GM12891 (cell line): ENCODE measurements at regions not wholly inside any gene's neighbourhood (a gene's known extent, or its start where the extent isn't known, plus 50 kb on each side); places are given as distances from the start of the nearest gene placed in this dataset.

ENCODE experiments used
- DNase-seq: peaks from one replicate; pipeline ENCODE4 v3.0.0; 2011; ENCODE audit warnings: low spot score; ENCODE audit not compliant: insufficient read length
- FAIRE-seq: peaks from 2 replicates; lab custom pipeline; 2011; peaks lifted over from hg19 to GRCh38; lab: Jason Lieb, UNC
- PAX5 ChIP-seq: IDR thresholded peaks from 2 replicates; pipeline ENCODE4 v1.6.1; 2011; ENCODE audit warnings: low read length, moderate library complexity, mild to moderate bottlenecking; ENCODE audit not compliant: insufficient read depth, severe bottlenecking
- POLR2A ChIP-seq: IDR thresholded peaks from 2 replicates; pipeline ENCODE4 v1.6.1; 2011; ENCODE audit warnings: low read depth, low read length, control low read depth
- POLR2AphosphoS5 ChIP-seq: IDR thresholded peaks from 2 replicates; pipeline ENCODE4 v1.6.1; 2011; ENCODE audit warnings: low read depth, low read length, control low read depth
- POU2F2 ChIP-seq: IDR thresholded peaks from 2 replicates; pipeline ENCODE4 v1.6.1; 2011; ENCODE audit warnings: low read depth, mild to moderate bottlenecking, control low read depth, low read length, moderate library complexity
- SPI1 ChIP-seq: IDR thresholded peaks from 2 replicates; pipeline ENCODE4 v1.6.1; 2011; ENCODE audit warnings: low read depth, low read length, control low read depth
- TAF1 ChIP-seq: IDR thresholded peaks from 2 replicates; pipeline ENCODE4 v1.6.1; 2011; ENCODE audit warnings: low read depth, low read length, control low read depth

DNA sequence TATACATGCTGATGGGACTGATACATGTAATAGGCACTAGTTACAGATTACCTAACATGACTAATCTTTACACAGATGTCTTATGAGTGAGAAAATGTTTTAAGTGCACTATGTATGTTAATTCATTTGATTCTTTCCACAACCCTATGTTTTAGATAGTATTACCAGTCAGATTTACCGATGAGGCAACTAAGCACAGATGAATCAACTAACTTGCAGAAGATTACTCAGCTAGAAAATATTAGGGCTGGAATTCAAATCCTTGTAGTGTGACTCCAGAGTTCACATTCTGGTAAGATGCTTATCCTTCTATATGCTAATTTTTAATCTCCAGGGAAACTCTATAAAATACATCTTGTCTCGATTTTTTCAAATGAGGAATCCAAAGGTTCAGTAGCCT, 964.9 kb downstream of the REEP3 start:
- TF ChIP-seq PAX5 (no peak), POU2F2 (no peak), SPI1 (no peak), POLR2A (no peak), TAF1 (no peak), POLR2AphosphoS5 (no peak)
- no peak for FAIRE-seq
- DNase-seq, result no peak

DNA sequence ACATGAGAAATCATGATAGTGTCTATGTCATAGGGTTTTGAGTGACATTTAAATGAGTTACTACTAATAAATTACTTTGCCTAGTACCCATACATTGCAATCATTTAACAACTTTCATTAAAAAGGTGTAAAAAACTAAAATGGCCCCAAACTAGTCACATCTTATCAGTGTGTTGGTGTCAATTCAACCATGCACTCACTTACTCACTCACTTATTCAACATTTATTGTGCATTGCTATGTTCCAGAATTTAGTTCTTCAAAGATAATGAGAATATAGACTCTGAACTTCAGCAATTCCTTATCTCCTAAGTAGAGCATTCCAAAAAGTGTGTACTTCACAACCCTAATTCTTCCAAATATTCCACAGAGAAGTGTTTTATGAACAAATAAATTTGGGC, 965.7 kb downstream of the REEP3 start:
- DNase-seq, result no peak
- FAIRE-seq, result no peak
- no peak for TF ChIP-seq POLR2A
- no peak for TF ChIP-seq POU2F2
- TF ChIP-seq PAX5, result no peak
- no peak for TF ChIP-seq POLR2AphosphoS5
- no peak for TF ChIP-seq SPI1
- TF ChIP-seq TAF1, result no peak

DNA sequence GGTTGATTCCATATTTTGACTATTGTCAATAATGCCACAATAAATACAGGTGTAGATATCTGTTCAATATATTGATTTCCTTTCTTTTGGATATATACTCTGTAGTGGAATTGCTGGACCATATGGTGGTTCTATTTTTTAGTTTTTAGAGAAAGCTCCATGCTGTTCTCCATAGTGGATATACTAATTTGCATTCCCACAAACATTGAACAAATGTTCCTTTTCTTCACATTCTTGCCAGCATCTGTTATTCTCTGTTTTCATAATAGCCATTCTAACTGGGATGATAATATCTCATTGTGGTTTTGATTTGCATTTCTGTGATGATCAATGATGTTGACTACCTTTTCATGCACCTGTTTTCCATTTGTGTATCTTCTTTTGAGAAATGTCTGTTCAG, 973.7 kb downstream of the REEP3 start:
- DNase-seq (no peak), FAIRE-seq (no peak)
- TF ChIP-seq PAX5, result no peak
- no peak for TF ChIP-seq POLR2AphosphoS5
- TF ChIP-seq POLR2A, result no peak
- TF ChIP-seq TAF1, result no peak
- no peak for TF ChIP-seq POU2F2
- TF ChIP-seq SPI1, result no peak

DNA sequence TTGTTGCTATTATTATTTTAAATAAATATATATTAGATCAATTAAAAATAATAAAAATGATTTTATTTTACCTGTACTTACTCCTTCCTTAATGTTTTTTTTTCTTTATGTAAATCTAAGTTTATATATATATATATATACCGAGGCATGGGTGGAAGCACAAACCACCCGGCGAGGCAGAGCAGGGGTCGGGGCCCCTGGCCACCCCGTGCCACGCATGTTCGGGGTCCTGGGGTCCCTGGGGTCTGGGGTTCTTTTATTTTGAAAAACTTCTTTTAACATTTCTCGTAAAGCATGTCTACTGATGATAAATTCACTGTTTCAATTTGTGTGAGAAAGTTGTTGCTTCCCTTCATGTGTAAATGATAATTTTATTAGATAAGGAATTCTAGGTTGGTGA, 976.1 kb downstream of the REEP3 start:
- no peak for FAIRE-seq

DNA sequence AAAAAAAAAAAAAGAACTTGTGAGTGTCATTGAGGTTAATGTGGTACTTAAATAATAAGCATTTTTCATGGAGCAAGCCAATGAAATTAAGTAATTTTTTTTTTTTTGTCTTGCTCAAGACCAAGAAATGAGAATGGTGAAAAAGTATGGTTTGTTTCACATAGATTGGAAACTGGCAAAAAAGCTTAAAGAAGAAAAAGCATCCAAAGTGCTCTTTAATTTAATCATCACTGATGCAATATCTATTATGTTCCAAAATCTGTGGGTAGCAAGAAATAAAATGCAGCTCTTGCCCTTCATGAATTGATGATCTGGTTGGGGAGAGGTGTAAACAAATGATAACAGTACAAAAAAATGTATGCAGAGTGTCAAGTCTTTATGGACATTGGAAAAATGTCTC, 980.6 kb downstream of the REEP3 start:
- FAIRE-seq (no peak), DNase-seq (no peak)
- TF ChIP-seq POLR2AphosphoS5 (no peak), TAF1 (no peak), POU2F2 (no peak), POLR2A (no peak), PAX5 (no peak), SPI1 (no peak)

More for the DNA sequence above, 976.1 kb downstream of the REEP3 start:
- DNase-seq, result no peak
- TF ChIP-seq TAF1, result no peak
- TF ChIP-seq POLR2A, result no peak
- no peak for TF ChIP-seq POLR2AphosphoS5
- TF ChIP-seq POU2F2, result no peak
- TF ChIP-seq PAX5, result no peak
- no peak for TF ChIP-seq SPI1

DNA sequence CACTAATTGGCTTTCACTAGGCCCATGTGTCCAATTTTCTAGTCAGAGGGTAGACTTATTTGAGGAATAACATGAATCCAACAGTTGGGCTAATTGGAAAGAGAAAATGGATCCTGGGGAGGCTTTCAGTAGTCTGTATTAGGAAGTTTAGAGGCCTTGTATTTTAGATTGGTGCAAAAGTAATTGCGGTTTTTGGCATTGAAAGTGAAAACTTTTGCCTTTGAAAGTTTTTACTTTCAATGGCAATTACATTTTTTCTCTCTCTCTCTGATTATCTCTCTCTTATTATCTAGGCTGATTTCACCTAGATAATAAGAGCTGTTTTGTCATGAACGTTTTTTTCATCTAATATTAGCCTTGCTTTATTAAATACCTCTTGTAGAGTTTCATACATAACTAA, 981.7 kb downstream of the REEP3 start:
- TF ChIP-seq PAX5, result no peak
- TF ChIP-seq POLR2A, result no peak
- FAIRE-seq (no peak), DNase-seq (no peak)

DNA sequence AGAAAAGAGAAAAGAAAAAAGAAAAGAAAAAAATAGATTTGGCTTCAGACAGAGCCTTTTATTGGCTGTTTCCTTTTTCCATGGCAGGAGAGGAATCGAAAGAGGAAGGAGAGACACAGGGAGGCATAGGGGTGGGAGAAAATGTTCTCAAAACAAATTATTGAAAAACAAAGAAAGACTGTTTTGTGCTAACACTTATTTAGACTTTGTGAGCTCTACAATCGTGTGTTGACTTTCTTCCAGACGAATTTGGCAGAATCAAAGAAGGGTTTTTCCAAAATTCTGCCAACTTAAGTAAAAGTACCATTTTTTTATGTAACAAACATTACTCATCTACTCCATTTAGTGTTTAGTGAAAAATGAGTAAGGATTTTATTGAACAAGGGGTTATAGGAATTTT, 982.2 kb downstream of the REEP3 start:
- no peak for FAIRE-seq

DNA sequence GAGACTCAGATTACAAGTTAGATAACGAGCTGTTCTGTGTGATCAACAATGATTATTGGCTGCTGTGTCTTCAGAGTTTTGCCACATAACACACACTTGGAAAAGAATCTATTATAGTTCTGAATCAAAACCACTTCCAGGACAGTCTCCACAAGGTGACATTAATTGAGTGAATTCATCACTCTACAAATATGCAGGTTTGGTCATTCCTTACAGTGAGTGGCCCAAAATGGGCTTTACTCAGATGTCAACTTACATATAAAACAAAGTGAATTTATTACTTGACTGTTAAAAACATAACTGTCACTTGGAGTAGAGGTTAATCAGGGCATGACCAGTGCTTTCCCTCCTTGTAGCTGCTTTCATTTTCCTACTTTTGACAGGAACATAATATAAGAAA, 984.3 kb downstream of the REEP3 start:
- no peak for TF ChIP-seq POU2F2
- no peak for TF ChIP-seq POLR2A
- no peak for TF ChIP-seq PAX5
- TF ChIP-seq TAF1, result no peak
- no peak for TF ChIP-seq SPI1
- no peak for TF ChIP-seq POLR2AphosphoS5
- no peak for DNase-seq
- FAIRE-seq, result no peak

More for the DNA sequence above, 982.2 kb downstream of the REEP3 start:
- no peak for TF ChIP-seq POLR2AphosphoS5
- no peak for TF ChIP-seq PAX5
- no peak for TF ChIP-seq POLR2A
- no peak for TF ChIP-seq SPI1
- TF ChIP-seq TAF1, result no peak
- TF ChIP-seq POU2F2, result no peak
- no peak for DNase-seq

DNA sequence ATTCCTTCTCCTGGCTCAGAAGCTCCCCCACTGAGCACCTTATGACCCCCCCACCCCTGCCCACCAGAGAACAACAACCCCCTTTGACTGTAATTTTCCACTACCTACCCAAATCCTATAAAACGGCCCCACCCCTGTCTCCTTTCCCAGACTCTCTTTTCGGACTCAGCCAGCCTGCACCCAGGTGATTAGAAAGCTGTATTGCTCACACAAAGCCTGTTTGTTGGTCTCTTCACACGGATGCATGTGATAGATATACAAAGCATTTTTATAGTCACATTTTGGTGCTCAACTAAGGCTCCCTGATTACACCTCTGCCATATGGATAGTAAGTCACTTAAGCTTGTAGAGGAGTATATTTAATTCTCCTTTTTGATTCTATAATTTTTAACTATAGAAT, 985.8 kb downstream of the REEP3 start:
- DNase-seq (no peak), FAIRE-seq (no peak)
- no peak for TF ChIP-seq SPI1
- no peak for TF ChIP-seq POU2F2
- no peak for TF ChIP-seq POLR2A
- TF ChIP-seq PAX5, result no peak
- TF ChIP-seq TAF1, result no peak
- no peak for TF ChIP-seq POLR2AphosphoS5

DNA sequence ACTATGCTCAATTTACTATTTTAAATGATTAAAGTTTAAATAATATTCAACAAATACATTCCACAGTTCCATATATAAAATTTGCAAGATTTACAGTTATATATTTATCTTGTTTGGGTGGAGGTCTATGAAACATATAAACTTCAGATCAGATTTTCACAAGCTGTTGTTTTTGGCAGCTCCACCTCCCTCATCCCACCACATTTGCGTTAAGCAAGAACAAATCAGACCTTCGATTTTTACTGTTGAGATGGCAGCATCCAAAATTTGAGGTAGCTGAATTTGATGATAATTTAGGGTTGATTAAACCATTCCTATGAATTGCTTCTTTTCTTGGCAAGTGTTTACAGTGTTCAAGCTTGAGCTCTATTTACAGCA, 986.4 kb downstream of the REEP3 start:
- DNase-seq (no peak), FAIRE-seq (no peak)
- TF ChIP-seq TAF1 (no peak), POU2F2 (no peak), POLR2A (no peak), SPI1 (no peak), POLR2AphosphoS5 (no peak), PAX5 (no peak)

DNA sequence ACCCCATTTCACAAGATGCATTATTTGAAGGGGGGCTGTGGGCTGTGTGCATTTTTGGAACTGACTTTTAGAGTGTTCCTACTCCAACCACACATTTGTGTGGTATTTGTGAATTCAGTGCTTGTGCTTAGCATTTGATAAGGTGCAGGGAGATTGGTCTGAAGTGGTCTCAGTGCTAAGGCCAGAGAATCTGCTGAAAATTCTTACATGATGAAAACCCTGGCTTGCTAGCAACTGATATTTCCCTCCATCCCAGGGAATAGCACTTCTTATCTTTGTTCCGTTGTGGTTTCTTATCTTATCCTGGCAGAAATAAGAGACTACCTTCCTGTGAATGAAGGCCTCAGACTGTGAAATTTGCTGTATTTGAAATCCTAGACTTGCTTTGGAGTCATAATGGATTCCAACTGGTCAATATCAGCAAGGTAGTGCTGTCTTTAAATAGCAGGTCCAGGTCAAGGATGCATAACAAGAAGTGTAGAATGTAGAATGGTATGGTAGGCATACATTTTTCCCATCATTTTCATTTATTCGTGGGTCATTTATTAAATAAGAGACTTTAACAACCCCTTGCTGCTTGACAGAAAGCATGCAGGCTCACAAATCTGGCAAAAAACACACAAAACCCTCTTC, 986.9 kb downstream of the REEP3 start:
- no peak for TF ChIP-seq TAF1
- TF ChIP-seq POLR2A, result no peak
- TF ChIP-seq PAX5, result no peak
- no peak for TF ChIP-seq SPI1
- no peak for TF ChIP-seq POU2F2
- TF ChIP-seq POLR2AphosphoS5, result no peak
- DNase-seq (no peak), FAIRE-seq (no peak)
